NCI-H1694 (cell line): ENCODE measurements at regions not wholly inside any gene's neighbourhood (a gene's known extent, or its start where the extent isn't known, plus 50 kb on each side); places are given as distances from the start of the nearest gene placed in this dataset.

ENCODE experiments used
- DNase-seq: peaks from one replicate; lab custom pipeline; 2025; lab: John Stamatoyannopoulos, UW

DNA sequence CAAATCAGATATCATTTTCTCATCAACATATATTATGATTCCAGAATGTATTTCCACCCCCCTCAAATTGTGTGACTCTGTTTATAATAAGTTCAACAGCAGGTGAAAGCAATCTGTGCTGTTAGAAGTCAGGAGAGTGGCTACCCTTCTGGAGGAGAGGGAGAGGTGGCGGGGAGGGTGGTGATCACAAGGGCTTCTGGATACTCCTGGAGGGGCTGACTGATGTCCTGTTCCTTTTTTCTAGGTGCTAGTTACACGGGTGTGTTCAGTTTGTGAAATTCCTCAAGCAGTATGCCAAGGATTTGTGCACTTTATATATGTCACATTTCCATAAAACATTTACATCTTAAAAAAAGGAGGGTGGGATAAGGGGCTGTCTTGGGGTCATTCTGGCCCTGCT lies 119.1 kb downstream of the IRF8 start:
- DNase-seq: no peak

DNA sequence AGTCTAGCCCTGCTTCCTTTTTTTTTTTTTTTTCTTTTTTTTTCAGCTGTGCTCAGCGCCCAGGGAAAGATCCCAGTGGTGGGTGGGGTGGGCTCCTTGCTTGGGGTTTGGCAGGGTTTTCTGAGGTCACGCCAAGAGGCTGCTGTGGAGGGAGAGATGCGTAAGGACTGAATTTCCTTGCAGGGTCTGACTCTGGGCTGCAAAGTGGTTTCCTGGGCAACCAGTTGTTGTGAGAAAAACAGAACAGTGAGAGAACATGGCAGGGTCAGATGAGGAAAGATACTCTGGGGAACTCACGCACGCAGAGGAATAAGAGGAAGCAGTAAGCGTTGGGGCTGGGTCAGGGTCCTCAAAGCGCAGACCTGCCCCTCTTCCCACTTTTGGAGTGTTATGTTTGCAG lies 119.5 kb downstream of the IRF8 start:
- DNase-seq: no peak

DNA sequence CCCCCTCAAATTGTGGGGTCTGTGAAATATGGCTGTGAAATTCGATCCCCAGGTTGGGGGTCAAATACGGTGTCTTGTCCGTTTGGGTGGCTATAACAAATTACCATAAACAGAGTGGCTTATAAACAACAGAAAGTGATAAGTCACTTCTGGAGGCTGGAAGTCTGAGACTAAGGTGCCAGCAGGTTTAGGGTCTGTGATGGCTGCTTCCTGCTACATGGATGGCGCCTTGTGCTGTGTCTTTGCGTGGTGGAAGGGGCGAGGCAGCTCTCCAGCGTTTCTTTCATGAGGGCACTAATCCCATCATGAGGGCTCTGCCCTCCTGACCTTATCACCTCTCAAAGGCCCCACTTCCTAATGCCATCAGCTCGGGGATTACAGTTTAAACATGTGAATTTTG lies 120.0 kb downstream of the IRF8 start:
- DNase-seq: no peak

DNA sequence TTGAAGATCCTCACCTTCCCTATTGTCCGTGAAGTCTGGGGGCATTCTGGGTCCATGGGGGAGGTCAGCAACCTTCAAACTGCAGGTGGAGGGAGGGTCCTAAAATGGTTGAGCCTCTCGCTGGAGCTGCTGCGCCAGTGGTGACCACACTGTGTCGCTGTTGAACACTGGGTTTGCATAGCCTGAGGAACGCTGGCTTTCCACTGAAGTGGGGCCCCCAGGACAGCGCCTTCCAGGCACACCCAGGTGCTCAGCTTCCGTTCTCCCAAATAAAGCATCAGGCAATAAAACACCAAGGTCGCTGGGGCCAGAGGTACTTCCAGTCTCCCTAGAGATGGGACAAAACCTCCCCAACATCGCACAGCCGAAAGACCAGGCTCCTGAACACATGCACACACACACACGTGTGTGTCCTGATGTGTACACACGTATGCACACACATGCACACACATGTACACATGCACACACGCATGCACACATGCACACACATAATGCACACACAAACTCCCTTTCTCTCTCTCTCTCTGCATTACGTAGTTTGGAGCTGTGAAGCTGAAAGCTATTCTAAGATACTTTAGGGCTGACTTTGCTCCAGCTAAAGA lies 120.6 kb downstream of the IRF8 start:
- no peak for DNase-seq

GRCh38 chr16:86020971-86021370 lies 122.0 kb downstream of the IRF8 start:
- DNase-seq: no peak

DNA sequence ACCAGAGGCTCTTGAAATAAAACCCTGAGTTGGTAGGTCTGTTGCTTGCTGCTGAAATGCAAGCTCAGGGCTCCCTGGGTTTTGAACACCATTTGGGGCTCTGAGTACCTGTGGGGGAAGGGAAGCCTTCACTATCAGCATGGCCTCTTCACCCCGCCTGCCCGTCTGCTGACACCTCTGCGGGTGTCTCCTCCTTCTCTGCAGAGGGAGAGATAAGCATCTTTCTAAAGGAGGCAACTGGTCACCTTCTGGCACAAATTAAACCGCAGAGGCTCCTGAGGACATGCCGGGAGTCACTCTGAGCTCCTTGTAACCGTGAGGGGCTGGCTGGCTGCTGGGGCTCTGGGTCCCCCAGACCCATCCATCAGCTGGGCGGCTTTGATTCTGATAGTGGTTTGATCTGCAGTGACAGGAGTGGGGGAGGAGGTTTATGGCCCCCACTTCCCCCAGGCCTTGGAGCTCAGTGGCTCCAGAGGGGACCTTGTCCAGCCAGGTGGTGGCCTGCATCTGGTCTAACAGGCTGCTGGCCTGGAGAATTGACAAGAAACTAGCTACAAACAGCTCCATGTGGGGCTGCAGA lies 123.5 kb downstream of the IRF8 start:
- no peak for DNase-seq

DNA sequence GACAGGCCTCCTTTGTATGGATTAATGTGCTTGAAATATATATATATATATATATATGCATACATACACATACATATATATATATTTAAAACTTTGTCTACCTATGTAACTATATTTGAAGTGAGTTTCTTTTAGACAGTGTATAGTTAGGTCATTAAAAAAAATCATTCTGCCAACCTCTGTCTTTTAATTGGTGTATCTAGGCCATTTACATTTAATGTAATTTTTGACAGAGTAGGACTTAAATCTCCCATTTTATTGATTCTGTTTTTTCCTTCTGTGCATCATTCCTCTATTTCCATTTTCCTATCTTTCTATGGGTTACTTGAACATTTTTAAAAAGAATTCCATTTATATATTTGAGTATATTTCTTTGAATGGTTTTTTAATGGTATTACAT lies 125.2 kb downstream of the IRF8 start:
- DNase-seq: no peak

GRCh38 chr16:86025706-86026105 lies 126.7 kb downstream of the IRF8 start:
- no peak for DNase-seq

- no peak for DNase-seq
Observed at GRCh38 chr16:86026171-86026910, 127.4 kb downstream of the IRF8 start.

DNA sequence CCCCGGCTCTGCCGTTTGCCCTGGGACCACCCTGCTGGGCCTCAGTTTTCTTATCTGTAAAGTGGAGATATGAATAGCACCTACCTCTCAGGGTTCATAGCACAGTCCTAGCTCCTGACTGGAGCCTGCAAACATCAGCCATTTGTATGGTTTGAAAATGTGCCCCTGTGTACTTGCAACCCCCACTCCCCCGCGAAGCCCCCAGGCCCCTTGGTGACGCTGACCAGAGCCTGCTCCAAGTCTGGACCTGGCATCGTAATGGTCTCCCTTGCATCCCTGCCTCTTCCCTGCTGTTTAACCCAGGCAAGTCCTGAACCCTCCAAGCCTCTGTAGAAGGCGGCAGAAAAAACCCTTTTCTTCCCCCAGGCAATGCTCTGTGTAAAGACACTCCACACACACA lies 128.0 kb downstream of the IRF8 start:
- DNase-seq: no peak

DNA sequence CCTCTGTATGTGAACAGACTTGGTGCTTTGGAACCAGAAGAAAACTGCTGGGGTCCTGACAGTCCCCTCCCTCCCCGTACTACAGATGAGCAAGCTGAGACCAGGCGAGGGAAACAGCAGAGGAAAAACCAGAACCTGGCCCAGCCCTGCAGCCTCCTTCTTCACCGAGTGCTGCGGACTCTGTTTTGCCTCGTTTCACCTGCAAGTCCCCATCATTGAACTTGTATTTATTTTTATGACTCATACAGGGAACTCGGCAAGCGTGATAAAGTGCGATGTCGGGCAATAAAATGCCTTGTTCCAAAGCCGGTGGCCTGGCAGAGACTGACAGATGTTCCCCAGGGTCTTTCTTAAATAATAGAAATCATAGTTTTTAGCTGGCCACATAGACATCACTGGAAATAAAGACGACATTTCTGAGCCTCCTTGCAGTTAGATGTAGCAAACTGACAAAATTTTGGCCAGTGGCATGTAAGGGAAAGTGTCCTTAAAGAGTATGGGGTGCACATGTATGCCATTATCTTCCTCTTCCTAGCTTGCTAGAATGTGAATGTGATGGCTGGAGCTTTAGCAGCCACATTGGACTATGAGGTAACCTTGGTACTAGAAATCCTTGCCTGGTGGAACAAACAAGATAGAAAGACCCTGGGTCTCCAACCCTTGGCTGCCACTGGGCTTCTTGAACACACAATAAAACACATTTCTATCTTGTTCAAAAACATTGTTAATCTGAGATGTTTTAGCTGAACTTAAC lies 128.6 kb downstream of the IRF8 start:
- no peak for DNase-seq

DNA sequence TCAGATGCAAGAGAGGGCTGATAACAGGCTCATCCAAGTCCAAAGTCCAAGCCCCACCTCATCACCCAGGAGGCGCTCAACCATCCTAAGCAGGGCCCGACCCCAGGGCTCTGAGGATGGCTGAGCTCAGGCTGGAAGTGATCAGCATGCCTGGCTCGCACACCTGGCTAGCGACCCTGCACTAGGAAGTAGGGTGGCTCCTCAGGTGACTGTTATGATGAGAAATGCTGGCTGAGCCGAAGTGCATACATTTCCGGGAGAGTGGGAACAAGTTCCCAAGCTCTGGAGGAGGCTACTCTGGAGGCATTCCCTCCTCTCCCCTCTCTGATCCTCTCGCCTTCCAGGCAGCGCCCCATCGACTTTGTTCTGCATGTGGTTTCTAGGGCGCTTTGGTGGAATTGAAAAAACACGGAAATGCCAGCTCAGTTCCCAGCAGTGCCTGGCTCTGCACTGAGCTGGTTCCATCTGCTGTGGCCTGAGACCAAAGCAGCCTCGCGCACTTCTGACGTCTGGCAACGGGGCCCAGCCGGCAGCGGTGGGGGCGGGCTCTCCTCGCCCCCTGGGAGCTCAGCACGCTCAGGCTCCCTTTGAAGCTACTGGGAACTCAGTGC lies 130.3 kb downstream of the IRF8 start:
- no peak for DNase-seq

DNA sequence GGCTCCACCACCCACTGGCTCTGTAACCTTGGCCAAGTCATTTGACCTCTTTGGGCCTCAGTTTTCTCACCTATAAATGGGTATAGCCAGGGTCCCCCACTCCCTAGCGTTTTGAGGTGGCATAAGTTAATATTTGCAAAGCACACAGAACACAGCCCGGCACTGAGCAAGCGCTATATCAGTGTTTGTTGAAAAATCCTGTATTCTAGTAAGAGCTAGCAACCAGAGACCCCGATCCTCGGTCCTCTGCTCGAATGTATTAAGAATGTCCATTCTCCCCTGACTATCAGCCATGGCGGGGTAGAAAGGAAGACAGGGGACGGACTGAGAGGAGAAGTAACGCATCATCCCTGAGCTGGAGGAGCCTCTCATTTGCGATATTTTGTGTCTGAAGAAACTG lies 131.2 kb downstream of the IRF8 start:
- DNase-seq: no peak

GRCh38 chr16:86031141-86031678 lies 132.2 kb downstream of the IRF8 start:
- no peak for DNase-seq

GRCh38 chr16:86033016-86033474 lies 134.1 kb downstream of the IRF8 start:
- no peak for DNase-seq

GRCh38 chr16:86033971-86034370 lies 135.0 kb downstream of the IRF8 start:
- DNase-seq: no peak

DNA sequence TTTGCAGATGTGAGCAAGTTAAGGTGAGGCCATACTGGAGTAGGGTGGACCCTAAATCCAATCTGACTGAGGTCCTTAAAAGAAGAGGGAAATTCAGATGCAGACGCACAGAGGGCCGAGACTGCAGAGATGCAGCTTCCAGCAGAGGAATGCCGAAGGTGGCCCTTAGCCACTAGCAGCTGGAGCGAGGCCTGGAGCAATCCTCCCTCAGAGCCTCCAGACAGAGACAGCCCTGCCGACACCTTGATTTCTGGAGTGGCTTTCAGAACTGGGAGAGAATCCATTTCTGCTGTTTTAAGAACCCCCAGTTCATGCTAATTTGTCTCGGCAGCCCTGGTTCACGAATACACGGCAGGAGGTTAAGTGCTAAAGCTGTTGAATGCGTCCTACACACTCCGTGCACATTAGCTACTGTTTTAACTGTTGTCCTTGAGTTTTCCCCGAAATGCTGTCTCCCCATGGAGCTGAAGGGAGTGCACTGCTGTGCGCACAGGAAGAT lies 135.5 kb downstream of the IRF8 start:
- DNase-seq: no peak

DNA sequence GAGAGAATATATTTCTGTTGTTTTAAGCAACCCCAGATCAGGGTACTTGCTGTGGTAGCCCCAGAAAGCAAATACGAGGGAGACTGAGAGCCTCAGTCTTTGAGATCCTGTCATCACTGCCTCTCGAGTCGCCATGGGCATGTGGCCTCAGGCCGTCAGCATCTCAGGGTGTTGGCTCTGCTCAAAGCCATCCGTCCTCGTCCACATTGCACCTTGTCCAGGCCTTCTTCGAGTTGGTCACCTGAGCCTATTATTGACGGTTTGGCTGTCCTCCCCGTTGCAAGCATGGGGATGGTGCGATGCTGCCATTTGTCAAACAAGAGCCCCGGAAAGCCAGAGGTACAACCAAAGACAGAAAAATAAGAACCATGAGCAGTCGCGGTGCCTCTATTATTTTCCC lies 136.9 kb downstream of the IRF8 start:
- DNase-seq: no peak

- DNase-seq: no peak
Observed at GRCh38 chr16:86037999-86038925, 139.3 kb downstream of the IRF8 start.

GRCh38 chr16:86038926-86039310 lies 140.0 kb downstream of the IRF8 start:
- no peak for DNase-seq

- no peak for DNase-seq
Observed at GRCh38 chr16:86039606-86040005, 140.6 kb downstream of the IRF8 start.
